HUES64 (cell line): ENCODE measurements at regions not wholly inside any gene's neighbourhood (a gene's known extent, or its start where the extent isn't known, plus 50 kb on each side); places are given as distances from the start of the nearest gene placed in this dataset.

Experiments
- H3K27ac ChIP-seq: 2 replicates; pipeline ENCODE4 v1.7.0; 2013; ENCODE audit warnings: low read depth, low read length, inconsistent platforms
- H3K27me3 ChIP-seq: 2 replicates; pipeline ENCODE4 v1.6.1; 2013; ENCODE audit warnings: mild to moderate bottlenecking, low read length; ENCODE audit not compliant: insufficient read depth
- H3K36me3 ChIP-seq: 2 replicates; pipeline ENCODE4 v1.6.1; 2013; ENCODE audit warnings: mild to moderate bottlenecking, low read length; ENCODE audit not compliant: insufficient read depth
- H3K4me1 ChIP-seq: 2 replicates; pipeline ENCODE4 v1.6.1; 2013; ENCODE audit warnings: mild to moderate bottlenecking, low read length, moderate library complexity; ENCODE audit not compliant: insufficient read depth
- H3K4me3 ChIP-seq: 2 replicates; pipeline ENCODE4 v1.5.1; 2013; ENCODE audit warnings: mild to moderate bottlenecking, low read length, moderate library complexity
- H3K9ac ChIP-seq: 2 replicates; pipeline ENCODE4 v1.6.1; 2013; ENCODE audit warnings: mild to moderate bottlenecking, low read depth, low read length
- H3K9me3 ChIP-seq: 2 replicates; pipeline ENCODE4 v1.6.1; 2013; ENCODE audit warnings: low read depth, low read length; ENCODE audit not compliant: insufficient read depth
- WGBS: fragments of 150-250, 120-280 bp; methylation state at CpG from one replicate; pipeline ENCODE4 v1.1.7; 2013; ENCODE audit warnings: missing lambda C conversion rate; 5-methylcytosine and 5-hydroxymethylcytosine counted together

- H3K9ac ChIP-seq = no peak overlapping the region
- 89% methylated on average over 3 of the region's 3 CpGs for WGBS
- no peaks in the 10 kb centered on the region for H3K4me1 ChIP-seq
- H3K27ac ChIP-seq = no peak overlapping the region
- no peaks in the 10 kb centered on the region for H3K27me3 ChIP-seq
- H3K36me3 ChIP-seq = no peaks in the 10 kb centered on the region
- no peaks in the 10 kb centered on the region; the same call in 1 of the 2 replicates for H3K9me3 ChIP-seq
- no peak overlapping the region for H3K4me3 ChIP-seq
Measured at GRCh38 chr17:62913991-62914570, 52.0 kb upstream of the TANC2 start.

GRCh38 chr17:62912363-62912762, 53.7 kb upstream of the TANC2 start:
- Histone ChIP-seq H3K36me3 (no peaks in the 10 kb centered on the region), H3K27me3 (no peaks in the 10 kb centered on the region), H3K9ac (no peak overlapping the region), H3K4me1 (no peaks in the 10 kb centered on the region), H3K4me3 (no peak overlapping the region), H3K27ac (no peak overlapping the region), H3K9me3 (no peaks in the 10 kb centered on the region; the same call in 1 of the 2 replicates)
- 95% methylated on average over 4 of the region's 4 CpGs for WGBS

DNA sequence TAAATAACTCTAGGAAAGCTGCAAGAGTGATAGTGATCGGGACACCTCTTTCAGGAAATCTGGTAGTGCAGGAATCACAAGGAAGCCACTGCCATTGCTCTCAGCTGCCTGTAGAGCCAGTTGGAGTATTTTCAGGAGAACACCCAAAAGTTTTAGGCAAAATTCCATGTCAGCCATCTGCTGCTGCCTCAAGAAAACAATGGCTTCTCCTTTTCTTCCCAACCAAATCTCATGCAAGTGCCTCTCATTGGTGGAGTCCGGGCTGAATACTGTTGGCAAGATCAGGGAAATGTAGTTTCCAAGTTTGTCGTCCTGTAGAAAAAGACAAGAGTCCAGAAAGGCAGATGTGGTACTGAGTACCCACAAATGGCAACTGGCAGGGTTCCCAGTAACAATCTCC, 54.9 kb upstream of the TANC2 start:
- H3K27ac ChIP-seq = no peak overlapping the region
- no peaks in the 10 kb centered on the region for H3K4me1 ChIP-seq
- no peak overlapping the region for H3K4me3 ChIP-seq
- H3K9ac ChIP-seq = no peak overlapping the region
- H3K9me3 ChIP-seq = no peaks in the 10 kb centered on the region; the same call in 1 of the 2 replicates
- H3K36me3 ChIP-seq = no peaks in the 10 kb centered on the region
- H3K27me3 ChIP-seq = no peaks in the 10 kb centered on the region
- WGBS = 83% methylated on average over 3 of the region's 3 CpGs

- Histone ChIP-seq H3K9me3 (no peaks in the 10 kb centered on the region; the same call in 1 of the 2 replicates), H3K9ac (no peak overlapping the region), H3K36me3 (no peaks in the 10 kb centered on the region), H3K4me1 (no peaks in the 10 kb centered on the region), H3K27me3 (no peaks in the 10 kb centered on the region), H3K4me3 (no peak overlapping the region), H3K27ac (no peak overlapping the region)
- WGBS = 82% methylated on average over 4 of the region's 4 CpGs
Measured at GRCh38 chr17:62910277-62910676, 55.8 kb upstream of the TANC2 start.

- 0 out of 2 replicates have a peak, but pooled peaks cover 4% of the 10 kb centered on the region for H3K4me1 ChIP-seq
- H3K4me3 ChIP-seq = no peak overlapping the region
- H3K27ac ChIP-seq = no peak overlapping the region
- 89% methylated on average over 4 of the region's 4 CpGs for WGBS
- no peaks in the 10 kb centered on the region for H3K36me3 ChIP-seq
- H3K27me3 ChIP-seq = no peaks in the 10 kb centered on the region
- H3K9ac ChIP-seq = no peak overlapping the region
- no peaks in the 10 kb centered on the region; the same call in 1 of the 2 replicates for H3K9me3 ChIP-seq
Measured at GRCh38 chr17:62907961-62908360, 58.1 kb upstream of the TANC2 start.

DNA sequence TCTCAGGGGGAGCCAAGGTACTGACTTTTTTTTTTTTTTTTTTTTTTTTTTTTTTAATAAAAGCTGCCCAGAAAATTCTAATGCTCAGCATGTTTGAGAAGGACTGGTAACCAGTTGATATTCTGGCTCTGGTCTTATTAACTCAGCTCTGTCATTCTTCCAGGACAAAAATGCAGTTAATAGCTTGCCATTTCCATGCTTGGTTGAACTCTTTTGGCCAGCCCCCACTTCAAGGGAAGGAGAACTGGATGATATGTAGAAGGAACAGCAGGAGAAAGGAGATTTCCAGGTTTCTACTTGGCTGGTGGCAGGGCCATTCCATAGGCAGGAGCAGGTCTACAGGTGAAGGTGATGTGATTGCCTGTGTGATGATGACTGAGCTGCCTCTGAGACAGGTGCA, 59.2 kb upstream of the TANC2 start:
- no peak overlapping the region for H3K9ac ChIP-seq
- H3K9me3 ChIP-seq = no peaks in the 10 kb centered on the region; the same call in 1 of the 2 replicates
- no peaks in the 10 kb centered on the region for H3K36me3 ChIP-seq
- H3K27me3 ChIP-seq = no peaks in the 10 kb centered on the region
- no peak overlapping the region for H3K27ac ChIP-seq
- 0 out of 2 replicates have a peak, but pooled peaks cover 4% of the 10 kb centered on the region for H3K4me1 ChIP-seq
- no peak overlapping the region for H3K4me3 ChIP-seq

DNA sequence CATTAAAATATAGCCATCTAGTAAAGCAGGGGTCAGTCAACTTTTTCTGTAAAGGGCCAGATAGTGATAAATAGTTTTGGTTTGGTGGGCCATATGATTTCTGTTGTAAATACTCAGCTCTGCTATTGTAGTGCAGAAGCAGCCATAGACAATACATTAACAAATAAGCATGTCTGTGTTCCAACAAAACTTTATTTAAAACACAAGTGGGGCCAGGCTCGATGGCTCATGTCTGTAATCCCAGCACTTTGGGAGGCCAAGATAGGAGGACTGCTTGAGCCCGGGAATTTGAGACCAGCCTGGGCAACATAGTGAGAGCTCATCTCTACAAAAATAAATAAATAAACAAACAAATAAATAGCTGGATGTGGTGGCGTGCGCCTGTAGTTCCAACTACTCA, 60.8 kb upstream of the TANC2 start:
- Histone ChIP-seq H3K27ac (no peak overlapping the region), H3K9me3 (no peaks in the 10 kb centered on the region; the same call in 1 of the 2 replicates), H3K36me3 (no peaks in the 10 kb centered on the region), H3K4me3 (no peak overlapping the region), H3K9ac (no peak overlapping the region), H3K4me1 (0 out of 2 replicates have a peak, but pooled peaks cover 4% of the 10 kb centered on the region), H3K27me3 (no peaks in the 10 kb centered on the region)
- 72% methylated on average over 4 of the region's 4 CpGs for WGBS

GRCh38 chr17:62902531-62903220, 63.4 kb upstream of the TANC2 start:
- H3K9me3 ChIP-seq = no peaks in the 10 kb centered on the region

GRCh38 chr17:62901544-62901943, 64.5 kb upstream of the TANC2 start:
- Histone ChIP-seq H3K27ac (no peak overlapping the region), H3K27me3 (no peaks in the 10 kb centered on the region), H3K36me3 (no peaks in the 10 kb centered on the region), H3K9me3 (no peaks in the 10 kb centered on the region), H3K9ac (no peak overlapping the region), H3K4me1 (0 out of 2 replicates have a peak, but pooled peaks cover 4% of the 10 kb centered on the region), H3K4me3 (no peak overlapping the region)
- 96% methylated on average over 8 of the region's 8 CpGs for WGBS

More at GRCh38 chr17:62902531-62903220, 63.4 kb upstream of the TANC2 start:
- no peak overlapping the region for H3K27ac ChIP-seq
- WGBS = 73% methylated on average over 5 of the region's 5 CpGs
- H3K4me1 ChIP-seq = 0 out of 2 replicates have a peak, but pooled peaks cover 4% of the 10 kb centered on the region
- no peak overlapping the region for H3K9ac ChIP-seq
- no peaks in the 10 kb centered on the region for H3K27me3 ChIP-seq
- no peaks in the 10 kb centered on the region for H3K36me3 ChIP-seq
- H3K4me3 ChIP-seq = no peak overlapping the region

DNA sequence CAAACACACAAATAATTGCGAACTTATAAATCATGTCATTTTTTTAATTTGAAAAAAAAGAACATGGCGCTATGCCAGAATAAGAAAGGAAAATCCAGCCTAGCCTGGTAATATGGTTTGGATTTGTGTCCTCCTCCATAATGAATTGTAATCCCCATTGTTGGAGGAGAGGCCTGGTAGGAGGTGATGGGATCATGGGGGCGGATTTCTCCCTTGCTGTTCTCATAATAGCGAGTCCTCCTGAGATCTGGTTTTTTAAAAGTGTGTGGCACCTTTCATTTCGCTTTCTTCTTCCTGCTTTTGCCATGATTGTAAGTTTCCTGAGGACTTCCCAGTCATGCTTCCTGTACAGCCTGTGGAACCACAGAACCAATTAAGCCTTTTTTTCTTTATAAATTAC, 65.9 kb upstream of the TANC2 start:
- Histone ChIP-seq H3K4me3 (no peak overlapping the region), H3K9me3 (no peaks in the 10 kb centered on the region), H3K27ac (no peak overlapping the region), H3K4me1 (0 out of 2 replicates have a peak, but pooled peaks cover 4% of the 10 kb centered on the region), H3K36me3 (no peaks in the 10 kb centered on the region), H3K9ac (no peak overlapping the region), H3K27me3 (no peaks in the 10 kb centered on the region)
- 96% methylated on average over 4 of the region's 5 CpGs for WGBS

GRCh38 chr17:62899361-62899760, 66.7 kb upstream of the TANC2 start:
- H3K36me3 ChIP-seq = no peaks in the 10 kb centered on the region

More at GRCh38 chr17:62899361-62899760, 66.7 kb upstream of the TANC2 start:
- Histone ChIP-seq H3K27me3 (no peaks in the 10 kb centered on the region), H3K9me3 (no peaks in the 10 kb centered on the region), H3K4me3 (no peak overlapping the region), H3K27ac (no peak overlapping the region), H3K4me1 (0 out of 2 replicates have a peak, but pooled peaks cover 4% of the 10 kb centered on the region), H3K9ac (no peak overlapping the region)
- 93% methylated on average over 6 of the region's 6 CpGs for WGBS
